Epidermal melanocyte (primary cell): ENCODE measurements at regions not wholly inside any gene's neighbourhood (a gene's known extent, or its start where the extent isn't known, plus 50 kb on each side); places are given as distances from the start of the nearest gene placed in this dataset.
"Not testable (repeated sequence)": the region's sequence is repeated elsewhere in the genome, so short reads cannot be mapped to it uniquely, and the experiment has no call there.

Source experiments
- DNase-seq: peaks from one replicate; pipeline ENCODE4 v3.0.0; 2011; ENCODE audit warnings: low spot score; ENCODE audit not compliant: insufficient read length

GRCh38 chr14:98207415-98207814 lies 1064.6 kb downstream of the BCL11B start:
- DNase-seq = no peak

- no peak for DNase-seq
These were observed 1063.8 kb downstream of the BCL11B start for GRCh38 chr14:98208211-98208611.

- no peak for DNase-seq
These were observed 1063.1 kb downstream of the BCL11B start for GRCh38 chr14:98208943-98209342.

GRCh38 chr14:98210045-98210672 lies 1061.8 kb downstream of the BCL11B start:
- no peak for DNase-seq

GRCh38 chr14:98217530-98217929 lies 1054.5 kb downstream of the BCL11B start:
- no peak for DNase-seq

GRCh38 chr14:98218218-98218617 lies 1053.8 kb downstream of the BCL11B start:
- DNase-seq = no peak

- no peak for DNase-seq
These were observed 1052.4 kb downstream of the BCL11B start for GRCh38 chr14:98219638-98220037.

- DNase-seq = no peak
These were observed 1048.9 kb downstream of the BCL11B start for GRCh38 chr14:98223106-98223505.

GRCh38 chr14:98223710-98224109 lies 1048.3 kb downstream of the BCL11B start:
- not testable (repeated sequence) for DNase-seq

- DNase-seq = no peak
These were observed 1045.6 kb downstream of the BCL11B start for GRCh38 chr14:98226411-98226810.

GRCh38 chr14:98227000-98227726 lies 1044.8 kb downstream of the BCL11B start:
- no peak for DNase-seq

GRCh38 chr14:98227727-98228111 lies 1044.3 kb downstream of the BCL11B start:
- DNase-seq = no peak

- no peak for DNase-seq
These were observed 1042.2 kb downstream of the BCL11B start for GRCh38 chr14:98229656-98230366.

- no peak for DNase-seq
These were observed 1041.6 kb downstream of the BCL11B start for GRCh38 chr14:98230411-98230810.

GRCh38 chr14:98231210-98231609 lies 1040.8 kb downstream of the BCL11B start:
- DNase-seq = no peak

GRCh38 chr14:98233656-98234055 lies 1038.3 kb downstream of the BCL11B start:
- no peak for DNase-seq

- DNase-seq = no peak
These were observed 1037.8 kb downstream of the BCL11B start for GRCh38 chr14:98234208-98234607.

GRCh38 chr14:98236314-98236713 lies 1035.7 kb downstream of the BCL11B start:
- DNase-seq = no peak

- no peak for DNase-seq
These were observed 1034.1 kb downstream of the BCL11B start for GRCh38 chr14:98237939-98238338.

GRCh38 chr14:98240376-98240775 lies 1031.6 kb downstream of the BCL11B start:
- DNase-seq = no peak

GRCh38 chr14:98242903-98243302 lies 1029.1 kb downstream of the BCL11B start:
- DNase-seq = no peak

GRCh38 chr14:98243332-98243731 lies 1028.7 kb downstream of the BCL11B start:
- DNase-seq = no peak
